ENCODE measurements at regions not wholly inside any gene's neighbourhood (a gene's known extent, or its start where the extent isn't known, plus 50 kb on each side); places are given as distances from the start of the nearest gene placed in this dataset.

GRCh38 chr10:3514691-3515090 lies 270.3 kb downstream of the KLF6 start:
- DNase-seq (ENCODE audit: low read depth): no peak

DNA sequence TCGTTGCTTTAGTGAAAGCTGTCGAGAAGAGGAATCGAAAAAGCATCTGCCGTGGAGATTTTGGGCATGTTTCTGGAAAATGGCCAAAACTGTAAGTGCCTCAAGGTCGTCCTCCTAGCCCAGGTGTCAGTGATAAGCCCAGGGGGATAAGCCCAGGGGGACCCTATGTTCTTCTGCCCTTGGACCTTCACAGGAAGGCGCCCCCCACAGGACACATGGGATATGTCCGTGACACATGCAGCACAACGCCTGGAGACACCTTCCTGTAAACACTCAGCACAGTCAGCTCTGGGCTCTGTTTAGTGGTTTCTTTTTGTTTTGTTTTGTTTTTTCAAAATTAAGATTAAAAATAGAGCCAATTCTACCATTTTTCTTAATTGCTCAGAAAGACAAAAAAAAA lies 272.7 kb downstream of the KLF6 start:
- DNase-seq (ENCODE audit: low read depth): no peak

GRCh38 chr10:3511483-3511882 lies 273.5 kb downstream of the KLF6 start:
- no peak for DNase-seq (ENCODE audit: low read depth)

DNA sequence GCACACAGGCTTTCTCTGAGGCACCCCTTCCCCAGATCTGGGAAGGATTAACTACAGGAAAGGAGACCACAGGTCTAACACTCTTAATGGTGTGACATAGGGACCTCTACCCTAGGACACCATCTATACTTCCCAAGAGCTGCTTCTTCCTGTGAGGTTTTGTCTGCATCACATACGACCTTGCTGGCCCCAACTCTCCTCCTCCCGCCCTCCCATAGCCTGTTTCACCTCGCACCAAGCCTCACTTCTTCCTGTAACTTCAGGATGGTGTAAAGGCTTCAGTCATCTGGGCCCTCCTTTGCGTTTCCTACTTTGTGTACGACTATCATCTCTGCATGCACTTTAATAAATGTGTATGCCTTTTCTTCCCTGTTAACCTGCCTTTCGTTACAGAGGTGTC lies 274.3 kb downstream of the KLF6 start:
- DNase-seq (ENCODE audit: low read depth): no peak

DNA sequence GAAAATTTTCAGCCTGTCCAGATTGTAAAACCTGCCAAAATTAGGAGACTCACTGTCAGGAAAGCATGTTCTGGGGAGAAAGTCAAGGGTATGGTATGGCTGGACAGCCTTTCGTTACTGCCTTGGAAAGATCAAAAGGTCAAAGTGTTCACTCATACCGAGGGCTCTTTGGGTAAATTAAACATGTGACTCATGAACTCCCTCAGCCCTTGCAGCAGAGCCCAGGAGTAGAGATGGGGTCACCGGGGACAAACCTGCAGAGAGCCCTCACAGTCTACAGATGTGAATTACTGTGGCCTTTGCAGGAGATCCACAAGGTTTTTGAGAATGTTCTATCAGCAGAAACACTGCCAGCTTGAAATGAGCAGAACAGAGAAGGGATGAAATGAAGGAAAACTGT lies 275.7 kb downstream of the KLF6 start:
- no peak for DNase-seq (ENCODE audit: low read depth)

- DNase-seq (ENCODE audit: low read depth): no peak
Measured at GRCh38 chr10:3503299-3503698, 281.7 kb downstream of the KLF6 start.

DNA sequence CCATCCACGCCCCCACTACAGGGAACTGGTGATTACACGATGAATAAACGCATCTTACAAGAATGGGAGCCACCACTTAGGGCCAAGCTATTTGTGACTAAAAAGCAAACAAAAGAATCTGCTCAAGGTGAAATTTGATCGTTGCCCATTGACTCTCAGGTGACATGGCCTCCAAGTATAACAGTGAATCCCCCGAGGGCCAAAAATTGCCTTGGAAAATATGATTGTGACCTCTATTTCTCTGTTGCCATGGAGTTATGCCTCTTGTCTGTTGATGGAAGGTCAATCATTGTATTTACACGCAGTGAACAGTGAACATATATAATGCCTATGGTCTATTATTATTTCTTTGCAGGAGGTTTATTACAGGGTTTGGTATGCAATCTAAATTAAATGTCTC lies 282.3 kb downstream of the KLF6 start:
- no peak for DNase-seq (ENCODE audit: low read depth)

DNA sequence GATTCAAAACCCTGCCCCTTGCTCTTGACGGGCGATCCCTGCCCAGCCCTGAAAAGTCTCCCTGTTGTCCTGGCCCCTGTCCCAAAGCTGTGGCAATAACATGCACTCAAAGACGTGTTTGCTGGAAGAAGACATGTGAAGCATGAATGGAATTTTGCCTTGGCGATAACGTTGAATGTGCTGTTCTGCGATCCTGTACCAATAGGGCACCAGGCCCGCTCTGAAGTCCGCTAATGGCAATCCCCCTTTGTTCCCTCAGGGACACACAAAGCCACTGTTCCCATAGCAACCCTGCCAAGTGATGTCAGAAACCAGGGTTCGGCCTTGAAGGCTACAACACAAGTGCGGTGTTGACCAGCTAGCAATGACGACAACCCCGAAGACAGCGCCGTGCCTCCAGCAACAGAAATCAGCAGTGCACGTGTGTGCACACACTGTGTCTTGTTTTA lies 284.6 kb downstream of the KLF6 start:
- peak; percentile 81 for DNase-seq (ENCODE audit: low read depth)

DNA sequence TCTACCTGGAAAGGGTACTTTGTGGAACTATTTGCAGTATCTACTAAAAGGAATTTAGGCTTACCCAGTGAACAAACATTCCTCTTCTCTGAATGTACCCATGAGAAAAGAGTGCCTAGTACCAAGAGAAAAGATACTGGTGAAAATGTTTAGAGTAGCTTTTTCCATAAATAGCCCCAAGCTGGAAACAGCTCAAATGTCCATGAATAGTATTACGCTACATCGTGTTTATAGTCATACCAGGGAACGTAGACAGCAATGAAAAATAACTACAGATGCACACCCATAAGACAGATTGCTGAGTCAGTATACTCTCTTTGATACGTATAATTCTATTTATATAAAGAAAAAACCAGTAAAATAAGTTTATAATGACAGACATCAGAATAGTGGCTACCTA lies 285.9 kb downstream of the KLF6 start:
- DNase-seq (ENCODE audit: low read depth): no peak

GRCh38 chr10:3497581-3497980 lies 287.4 kb downstream of the KLF6 start:
- DNase-seq (ENCODE audit: low read depth): no peak

DNA sequence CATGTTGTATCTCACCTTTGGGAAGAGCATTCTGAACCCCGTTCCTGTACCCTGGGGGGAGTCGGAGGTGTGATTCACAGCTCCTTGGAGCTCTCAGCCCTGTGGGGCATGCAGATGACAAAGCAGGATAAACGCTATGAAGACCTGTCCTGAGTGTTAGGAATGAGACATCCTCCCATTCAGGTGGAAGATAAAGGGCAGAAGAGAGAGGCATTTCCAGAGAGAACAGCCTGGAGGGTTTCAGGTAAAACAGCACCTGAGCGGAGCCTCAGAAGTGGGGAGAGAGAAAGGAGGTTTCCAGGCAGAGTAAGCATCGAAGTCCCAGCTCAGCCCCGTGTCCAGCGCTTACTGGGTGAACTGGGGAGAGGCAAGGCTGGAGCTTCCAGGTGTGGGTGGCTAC lies 288.9 kb downstream of the KLF6 start:
- DNase-seq (ENCODE audit: low read depth): no peak

GRCh38 chr10:3495281-3495680 lies 289.7 kb downstream of the KLF6 start:
- DNase-seq (ENCODE audit: low read depth): no peak

DNA sequence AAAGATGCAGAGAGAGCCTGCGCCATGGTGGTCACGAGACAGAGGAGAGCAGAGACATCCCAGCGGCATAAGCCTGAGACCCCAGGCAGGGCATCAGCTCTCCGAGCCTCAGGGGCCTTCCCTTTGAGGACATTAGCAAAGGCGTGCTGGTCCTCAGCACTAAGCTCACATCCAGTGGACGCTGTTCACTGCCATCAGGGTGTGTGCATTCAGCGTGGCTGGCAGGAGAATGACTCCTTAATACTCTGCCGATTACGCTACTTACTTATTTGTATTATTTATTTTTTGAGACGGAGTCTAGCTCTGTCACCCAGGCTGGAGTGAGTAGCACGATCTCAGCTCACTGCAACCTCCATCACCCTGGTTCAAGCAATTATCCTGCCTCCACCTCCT lies 290.2 kb downstream of the KLF6 start:
- DNase-seq (ENCODE audit: low read depth): no peak

GRCh38 chr10:3494131-3494837 lies 290.7 kb downstream of the KLF6 start:
- DNase-seq (ENCODE audit: low read depth): no peak

GRCh38 chr10:3493621-3494020 lies 291.4 kb downstream of the KLF6 start:
- no peak for DNase-seq (ENCODE audit: low read depth)

DNA sequence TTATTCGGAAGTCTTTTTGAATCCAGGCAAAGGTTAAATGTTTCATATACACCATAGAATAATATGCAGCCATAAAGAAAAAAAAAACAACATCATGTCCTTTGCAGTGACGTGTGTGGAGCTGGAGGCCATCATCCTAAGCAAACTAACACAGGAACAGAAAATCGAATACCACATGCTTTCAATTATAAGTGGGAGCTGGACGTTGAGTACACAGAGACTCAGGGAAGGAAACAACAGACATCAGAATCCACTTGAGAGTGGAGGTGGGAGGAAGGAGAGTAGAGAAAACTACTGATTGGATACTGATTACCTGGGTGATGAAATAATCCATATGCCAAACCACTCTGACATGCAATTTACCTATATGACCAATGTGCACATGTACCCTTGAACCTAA lies 293.4 kb downstream of the KLF6 start:
- no peak for DNase-seq (ENCODE audit: low read depth)

GRCh38 chr10:3487228-3487627 lies 297.8 kb downstream of the KLF6 start:
- DNase-seq (ENCODE audit: low read depth): no peak

- no peak for DNase-seq (ENCODE audit: low read depth)
Measured at GRCh38 chr10:3486346-3487065, 298.5 kb downstream of the KLF6 start.

- DNase-seq (ENCODE audit: low read depth): no peak
Measured at GRCh38 chr10:3485057-3485686, 299.8 kb downstream of the KLF6 start.

DNA sequence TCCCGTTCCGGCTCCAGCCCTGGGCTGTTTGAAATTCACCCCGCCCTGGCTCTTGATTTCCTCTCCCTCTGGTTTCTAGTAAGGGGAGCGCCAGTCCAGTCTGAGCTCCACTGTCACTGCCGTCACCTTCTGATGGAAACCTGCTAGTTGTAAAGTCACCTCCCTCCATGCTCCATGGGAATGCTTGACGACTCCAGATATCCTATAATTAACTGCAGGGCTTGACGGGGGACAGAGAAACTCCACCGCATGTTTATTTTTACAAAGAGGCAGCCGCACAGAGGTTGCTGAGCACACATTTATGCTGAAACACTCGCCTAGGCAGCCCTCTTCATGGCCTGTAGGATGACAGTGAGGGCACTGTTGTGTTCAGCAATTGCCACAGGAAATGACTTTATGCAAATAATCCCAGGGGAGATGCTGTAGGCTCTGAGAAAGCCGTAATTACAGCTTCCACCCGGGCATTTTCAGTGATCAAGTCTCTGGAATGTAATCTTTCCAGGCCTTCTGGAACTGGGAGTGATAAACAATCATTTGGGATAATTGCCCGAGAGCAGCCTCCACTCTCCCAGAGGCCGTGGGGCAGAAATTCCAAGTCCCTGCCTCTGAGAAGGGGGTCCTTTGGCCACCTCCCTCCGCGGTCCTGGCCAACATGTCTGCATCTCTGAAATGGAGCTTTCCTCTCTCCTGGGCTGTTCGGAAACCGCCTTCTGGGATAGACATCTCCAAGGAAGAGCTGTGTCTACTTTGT lies 300.5 kb downstream of the KLF6 start:
- no peak for DNase-seq (ENCODE audit: low read depth)

DNA sequence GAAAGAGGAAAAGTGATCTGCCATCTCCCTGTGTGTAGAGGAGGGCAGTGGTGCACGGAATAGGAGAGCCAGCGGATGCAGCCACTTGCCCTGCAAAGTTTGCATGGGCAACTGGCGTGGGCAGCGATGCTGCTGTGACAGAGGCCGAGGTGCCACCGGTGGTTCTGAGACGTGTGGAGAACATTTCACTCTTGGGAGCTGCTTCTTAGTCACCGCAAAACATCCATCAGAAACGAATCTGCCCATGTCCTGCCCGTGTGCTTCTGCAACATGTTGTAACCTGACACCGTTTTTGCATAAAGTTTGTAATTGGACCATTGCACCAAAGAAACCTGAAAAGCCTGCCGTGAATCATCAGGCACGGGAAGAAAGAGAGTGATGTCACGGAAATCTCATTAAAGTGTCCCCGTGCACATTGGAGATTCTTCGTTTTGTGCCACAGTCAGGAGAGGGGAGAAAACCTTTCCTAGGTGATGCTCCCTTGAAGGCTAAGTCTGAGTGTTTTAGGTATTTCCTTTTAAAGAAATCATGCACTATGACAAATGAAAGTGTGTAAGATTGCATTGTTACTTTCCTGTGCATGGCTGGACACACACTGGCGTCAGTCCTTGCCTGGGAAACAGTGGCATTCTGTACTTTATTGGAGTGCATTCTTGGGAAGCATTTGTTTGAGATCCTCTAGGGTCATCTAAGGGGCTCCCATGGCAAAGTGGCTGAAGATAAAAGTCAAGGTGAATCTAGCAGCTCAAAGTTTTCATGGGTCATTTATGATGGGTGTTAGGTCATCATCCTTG lies 302.6 kb downstream of the KLF6 start:
- DNase-seq (ENCODE audit: low read depth): peak; percentile 74

GRCh38 chr10:3481496-3481895 lies 303.5 kb downstream of the KLF6 start:
- DNase-seq (ENCODE audit: low read depth): no peak

Data from non-pigmented ciliary epithelial cell (primary cell).